Peyer's patch (tissue), 4 donors: ENCODE measurements at regions not wholly inside any gene's neighbourhood (a gene's known extent, or its start where the extent isn't known, plus 50 kb on each side); places are given as distances from the start of the nearest gene placed in this dataset.

Source experiments
- CTCF ChIP-seq, 6 experiments: fragments of 450-650 bp in 4 of 6; fragments of 200-600 bp in 2 of 6; sonication (generic) in 1 of 6; IDR thresholded peaks; one replicate each; pipeline ENCODE4 v1.5.1; 2017 to 2019; ENCODE audit warnings: antibody characterized with exemption in 6 of 6, mild to moderate bottlenecking in 3 of 6, moderate library complexity in 1 of 6
- POLR2A ChIP-seq, 2 donors: fragments of 450-650 bp; IDR thresholded peaks; one replicate each; pipeline ENCODE4 v1.5.1; 2017; ENCODE audit warnings: antibody characterized with exemption in 2 of 2, mild to moderate bottlenecking in 2 of 2, moderate library complexity in 2 of 2

GRCh38 chr5:100322483-100322882, 212.7 kb upstream of the FAM174A start:
- TF ChIP-seq CTCF (IDR thresholded peaks at IDR 0.05) (no peak), POLR2A (IDR thresholded peaks at IDR 0.05) (no peak)
